ENCODE measurements at regions not wholly inside any gene's neighbourhood (a gene's known extent, or its start where the extent isn't known, plus 50 kb on each side); places are given as distances from the start of the nearest gene placed in this dataset.

DNA sequence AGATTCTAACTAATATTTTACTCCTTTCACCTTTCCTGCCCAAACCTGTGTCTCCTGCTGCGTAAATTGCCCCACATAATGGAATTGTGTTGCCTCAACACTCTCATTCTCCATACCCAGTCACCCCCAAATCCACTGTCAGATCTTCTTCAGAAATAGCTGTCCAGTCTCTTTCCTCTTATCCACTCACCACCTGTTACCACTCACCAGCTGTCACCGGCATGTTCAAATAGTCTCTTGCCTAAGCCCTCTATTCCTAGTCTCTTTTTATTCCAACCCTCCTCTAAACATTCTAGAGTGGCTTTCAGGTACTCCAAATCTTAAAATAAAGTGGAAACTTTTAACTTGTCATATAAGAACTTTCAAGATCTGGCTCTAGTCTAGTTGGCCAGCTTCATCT, 262.0 kb upstream of the FBXL7 start:
- no peak overlapping the region for H3K4me2 ChIP-seq (ENCODE audit: low read length)
- no peaks in the 10 kb centered on the region for H3K9me3 ChIP-seq (ENCODE audit: control insufficient read depth, low read length)
- TF ChIP-seq, protein P1, sequence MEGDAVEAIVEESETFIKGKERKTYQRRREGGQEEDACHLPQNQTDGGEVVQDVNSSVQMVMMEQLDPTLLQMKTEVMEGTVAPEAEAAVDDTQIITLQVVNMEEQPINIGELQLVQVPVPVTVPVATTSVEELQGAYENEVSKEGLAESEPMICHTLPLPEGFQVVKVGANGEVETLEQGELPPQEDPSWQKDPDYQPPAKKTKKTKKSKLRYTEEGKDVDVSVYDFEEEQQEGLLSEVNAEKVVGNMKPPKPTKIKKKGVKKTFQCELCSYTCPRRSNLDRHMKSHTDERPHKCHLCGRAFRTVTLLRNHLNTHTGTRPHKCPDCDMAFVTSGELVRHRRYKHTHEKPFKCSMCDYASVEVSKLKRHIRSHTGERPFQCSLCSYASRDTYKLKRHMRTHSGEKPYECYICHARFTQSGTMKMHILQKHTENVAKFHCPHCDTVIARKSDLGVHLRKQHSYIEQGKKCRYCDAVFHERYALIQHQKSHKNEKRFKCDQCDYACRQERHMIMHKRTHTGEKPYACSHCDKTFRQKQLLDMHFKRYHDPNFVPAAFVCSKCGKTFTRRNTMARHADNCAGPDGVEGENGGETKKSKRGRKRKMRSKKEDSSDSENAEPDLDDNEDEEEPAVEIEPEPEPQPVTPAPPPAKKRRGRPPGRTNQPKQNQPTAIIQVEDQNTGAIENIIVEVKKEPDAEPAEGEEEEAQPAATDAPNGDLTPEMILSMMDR (IDR thresholded peaks at IDR 0.05): no peak
- no peaks in the 10 kb centered on the region for H3K27me3 ChIP-seq (ENCODE audit: control insufficient read depth, insufficient read depth, low read length)
- no peak overlapping the region for H2AFZ ChIP-seq
- no peak overlapping the region for H3K4me3 ChIP-seq (ENCODE audit: low read depth, low read length)
- no peak overlapping the region for H3K27ac ChIP-seq
- H3K4me1 ChIP-seq: no peaks in the 10 kb centered on the region
- no peaks in the 10 kb centered on the region for H3K79me2 ChIP-seq
- H3K9ac ChIP-seq: no peak overlapping the region
- H3K36me3 ChIP-seq (ENCODE audit: control insufficient read depth, insufficient read depth, low read length): no peaks in the 10 kb centered on the region

DNA sequence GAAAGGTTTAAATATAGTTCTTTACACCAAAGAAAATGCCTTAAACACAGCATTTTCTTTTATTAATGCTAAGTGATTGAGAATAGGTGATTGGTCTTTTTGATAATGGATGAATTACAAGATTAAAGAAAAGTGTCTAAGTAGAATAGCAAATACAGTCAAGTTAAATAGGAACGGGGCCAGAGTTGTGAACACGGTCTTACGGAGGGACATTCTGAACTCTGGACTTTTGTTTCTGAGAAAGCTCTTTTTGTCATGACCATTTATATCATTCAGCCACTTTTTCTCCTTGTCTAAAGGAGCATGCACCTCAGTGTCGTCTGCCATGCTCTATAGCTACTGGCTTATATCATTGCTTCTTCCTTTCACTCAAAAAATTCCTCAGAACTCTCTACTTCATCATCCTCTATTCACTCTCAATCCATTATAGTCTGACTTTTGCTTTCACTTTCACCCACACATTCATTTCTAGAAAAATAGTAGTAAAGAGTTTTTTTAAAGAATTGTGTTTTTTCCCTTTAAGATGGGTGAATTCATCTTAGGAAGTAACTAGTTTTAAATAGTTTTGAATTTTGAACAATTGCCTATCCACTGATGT, 263.0 kb upstream of the FBXL7 start:
- Histone ChIP-seq H3K36me3 (ENCODE audit: control insufficient read depth, insufficient read depth, low read length) (no peaks in the 10 kb centered on the region), H2AFZ (peak overlapping the region; percentile 26), H3K4me2 (ENCODE audit: low read length) (no peak overlapping the region), H3K4me1 (no peaks in the 10 kb centered on the region), H3K79me2 (no peaks in the 10 kb centered on the region), H3K27me3 (ENCODE audit: control insufficient read depth, insufficient read depth, low read length) (no peaks in the 10 kb centered on the region), H3K9ac (no peak overlapping the region), H3K9me3 (ENCODE audit: control insufficient read depth, low read length) (no peaks in the 10 kb centered on the region), H3K4me3 (ENCODE audit: low read depth, low read length) (no peak overlapping the region), H3K27ac (no peak overlapping the region)
- TF ChIP-seq, protein P1 (IDR thresholded peaks at IDR 0.05): no peak

DNA sequence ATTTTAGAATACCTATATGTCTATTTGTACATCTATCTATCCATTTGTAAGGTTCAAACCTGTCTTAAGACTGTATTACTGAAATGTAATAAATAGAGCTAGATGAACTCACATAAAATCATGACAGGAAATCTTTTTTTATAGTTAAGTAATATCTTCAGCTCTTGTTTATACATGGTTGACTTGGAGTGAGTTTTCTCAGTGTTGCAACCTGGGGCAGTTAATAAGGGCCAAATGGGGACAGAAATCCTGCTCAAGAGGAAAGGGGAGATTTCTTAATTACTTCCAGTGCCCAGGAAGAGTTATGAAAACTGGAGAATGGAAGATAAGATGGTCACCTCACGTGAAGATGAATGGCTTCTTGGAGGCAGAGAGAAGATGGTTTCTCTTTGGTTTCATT, 265.1 kb upstream of the FBXL7 start:
- no peak overlapping the region for H3K9ac ChIP-seq
- TF ChIP-seq, protein P1 (IDR thresholded peaks at IDR 0.05): no peak
- no peaks in the 10 kb centered on the region for H3K79me2 ChIP-seq
- H3K4me1 ChIP-seq: no peaks in the 10 kb centered on the region
- H3K36me3 ChIP-seq (ENCODE audit: control insufficient read depth, insufficient read depth, low read length): no peaks in the 10 kb centered on the region
- no peaks in the 10 kb centered on the region for H3K9me3 ChIP-seq (ENCODE audit: control insufficient read depth, low read length)
- no peak overlapping the region for H3K4me2 ChIP-seq (ENCODE audit: low read length)
- no peak overlapping the region for H2AFZ ChIP-seq
- no peaks in the 10 kb centered on the region for H3K27me3 ChIP-seq (ENCODE audit: control insufficient read depth, insufficient read depth, low read length)
- H3K27ac ChIP-seq: no peak overlapping the region
- no peak overlapping the region for H3K4me3 ChIP-seq (ENCODE audit: low read depth, low read length)

DNA sequence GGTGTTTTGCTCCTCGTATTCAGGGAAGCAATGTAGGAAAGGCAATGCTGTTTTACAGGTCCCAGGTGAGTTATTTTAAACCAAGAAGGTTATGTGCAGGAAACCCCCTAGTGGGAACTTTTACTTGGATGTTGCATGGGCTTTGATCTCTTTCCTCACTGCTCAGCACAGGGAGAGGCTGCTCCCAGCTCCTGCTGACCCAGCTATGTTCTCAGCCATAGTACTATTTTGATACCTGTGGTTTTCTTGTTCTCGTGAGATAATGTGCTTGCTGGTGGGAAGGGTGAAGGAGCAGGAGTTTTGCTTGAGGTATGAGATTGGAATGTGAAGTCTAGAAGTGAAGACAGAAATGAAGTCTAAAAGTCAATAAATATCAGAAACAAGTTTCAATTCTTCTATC, 265.6 kb upstream of the FBXL7 start:
- H3K79me2 ChIP-seq: no peaks in the 10 kb centered on the region
- TF ChIP-seq, protein P1 (IDR thresholded peaks at IDR 0.05): no peak
- no peaks in the 10 kb centered on the region for H3K4me1 ChIP-seq
- no peaks in the 10 kb centered on the region for H3K36me3 ChIP-seq (ENCODE audit: control insufficient read depth, insufficient read depth, low read length)
- no peak overlapping the region for H2AFZ ChIP-seq
- H3K9me3 ChIP-seq (ENCODE audit: control insufficient read depth, low read length): no peaks in the 10 kb centered on the region
- H3K27me3 ChIP-seq (ENCODE audit: control insufficient read depth, insufficient read depth, low read length): no peaks in the 10 kb centered on the region
- no peak overlapping the region for H3K27ac ChIP-seq
- no peak overlapping the region for H3K4me2 ChIP-seq (ENCODE audit: low read length)
- no peak overlapping the region for H3K4me3 ChIP-seq (ENCODE audit: low read depth, low read length)
- no peak overlapping the region for H3K9ac ChIP-seq

DNA sequence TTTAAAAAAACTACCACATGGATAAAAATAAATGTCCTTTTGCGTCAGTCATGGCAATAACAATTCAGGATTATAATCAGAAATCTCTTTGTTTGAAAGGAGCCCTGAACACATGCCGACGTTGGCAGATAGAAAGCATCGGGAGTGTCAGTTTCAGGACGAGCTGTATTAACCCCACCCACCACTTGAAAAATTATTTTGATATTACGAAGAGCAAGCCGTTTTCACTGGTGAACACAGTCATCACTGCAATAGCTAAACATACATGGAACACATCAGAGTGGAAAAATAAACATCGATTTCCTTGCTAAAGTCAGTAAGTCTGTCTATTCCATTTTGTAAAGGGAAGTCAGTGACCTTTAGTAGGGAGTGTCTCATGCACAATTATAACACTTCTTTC, 266.4 kb upstream of the FBXL7 start:
- Histone ChIP-seq H3K9me3 (ENCODE audit: control insufficient read depth, low read length) (no peaks in the 10 kb centered on the region), H3K9ac (no peak overlapping the region), H3K4me3 (ENCODE audit: low read depth, low read length) (no peak overlapping the region), H3K4me2 (ENCODE audit: low read length) (no peak overlapping the region), H2AFZ (no peak overlapping the region), H3K36me3 (ENCODE audit: control insufficient read depth, insufficient read depth, low read length) (no peaks in the 10 kb centered on the region), H3K27me3 (ENCODE audit: control insufficient read depth, insufficient read depth, low read length) (no peaks in the 10 kb centered on the region), H3K79me2 (no peaks in the 10 kb centered on the region), H3K4me1 (no peaks in the 10 kb centered on the region), H3K27ac (no peak overlapping the region)
- TF ChIP-seq, protein P1 (IDR thresholded peaks at IDR 0.05): no peak
